Dermis microvascular lymphatic vessel endothelial cell (primary cell): ENCODE measurements at regions not wholly inside any gene's neighbourhood (a gene's known extent, or its start where the extent isn't known, plus 50 kb on each side); places are given as distances from the start of the nearest gene placed in this dataset.
"Not testable (repeated sequence)": the region's sequence is repeated elsewhere in the genome, so short reads cannot be mapped to it uniquely, and the experiment has no call there.

ENCODE experiments used
- DNase-seq, 2 donors: peaks; one replicate each; pipeline versions ENCODE4 v3.0.0 to v3.0.0-alpha.2; 2010; ENCODE audit warnings: low read depth in 2 of 2

DNA sequence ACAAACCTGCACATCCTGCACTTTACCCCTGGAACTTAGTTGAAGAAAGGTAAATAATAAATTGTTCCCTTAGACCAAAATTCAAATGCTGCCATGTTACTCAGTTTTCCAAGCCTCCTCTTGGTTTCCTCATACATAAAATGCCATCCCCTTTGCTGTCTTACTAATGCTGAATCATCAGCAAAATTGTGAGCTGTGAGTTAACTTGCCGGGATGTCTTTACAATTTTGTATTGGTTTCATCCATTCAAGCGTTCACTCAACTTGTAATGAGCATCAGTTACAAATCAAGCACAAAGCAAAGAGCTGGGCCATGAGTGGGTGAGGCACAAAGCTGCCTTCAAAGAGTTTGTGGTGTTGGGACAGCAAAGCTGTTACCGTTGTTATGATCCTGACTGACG, 395.8 kb upstream of the ZMIZ1 start:
- DNase-seq = no peak

DNA sequence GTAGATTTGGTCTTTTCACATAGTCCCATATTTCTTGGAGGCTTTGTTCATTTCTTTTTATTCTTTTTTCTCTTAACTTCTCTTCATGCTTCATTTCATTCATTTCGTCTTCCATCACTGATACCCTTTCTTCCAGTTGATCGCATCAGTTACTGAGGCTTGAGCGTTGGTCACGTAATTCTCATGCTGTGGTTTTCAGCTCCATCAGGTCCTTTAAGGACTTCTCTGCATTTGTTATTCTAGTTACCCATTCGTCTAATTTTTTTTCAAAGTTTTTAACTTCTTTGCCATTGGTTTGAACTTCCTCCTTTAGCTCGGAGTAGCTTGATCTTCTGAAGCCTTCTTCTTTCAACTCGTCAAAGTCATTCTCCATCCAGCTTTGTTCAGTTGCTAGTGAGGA, 387.6 kb upstream of the ZMIZ1 start:
- not testable (repeated sequence) for DNase-seq

DNA sequence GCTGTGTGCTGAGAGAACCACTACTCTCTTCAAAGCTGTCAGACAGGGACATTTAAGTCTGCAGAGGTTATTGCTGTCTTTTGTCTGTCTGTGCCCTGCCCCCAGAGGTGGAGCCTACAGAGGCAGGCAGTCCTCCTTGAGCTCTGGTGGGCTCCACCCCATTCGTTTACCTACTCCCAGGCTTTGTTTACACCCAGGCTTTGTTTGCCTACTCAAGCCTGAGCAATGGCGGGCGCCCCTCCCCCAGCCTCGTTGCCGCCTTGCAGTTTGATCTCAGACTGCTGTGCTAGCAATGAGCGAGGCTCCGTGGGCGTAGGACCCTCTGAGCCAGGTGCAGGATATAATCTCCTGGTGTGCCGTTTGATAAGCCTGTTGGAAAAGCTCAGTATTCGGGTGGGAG, 386.8 kb upstream of the ZMIZ1 start:
- not testable (repeated sequence) for DNase-seq

DNA sequence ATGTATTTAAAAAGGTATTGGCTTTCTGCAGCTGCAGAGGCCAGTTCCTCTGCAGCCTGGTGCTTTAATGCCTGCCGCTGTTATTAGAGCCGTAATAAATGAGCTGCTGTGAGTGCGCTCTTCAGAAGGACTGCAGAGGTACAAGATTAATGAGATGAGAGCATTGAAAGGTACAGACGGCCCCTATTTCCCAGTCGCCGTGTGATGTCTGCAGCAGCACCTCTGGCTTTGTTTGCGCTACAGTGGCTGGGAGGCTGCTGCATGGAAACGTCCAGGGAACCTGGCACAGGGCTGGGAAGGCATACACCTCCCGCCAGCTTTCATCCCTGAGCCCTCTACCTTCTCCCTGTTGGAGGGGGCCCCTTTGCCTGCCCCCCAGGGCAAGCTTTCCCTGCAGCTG, 383.8 kb upstream of the ZMIZ1 start:
- DNase-seq = no peak

DNA sequence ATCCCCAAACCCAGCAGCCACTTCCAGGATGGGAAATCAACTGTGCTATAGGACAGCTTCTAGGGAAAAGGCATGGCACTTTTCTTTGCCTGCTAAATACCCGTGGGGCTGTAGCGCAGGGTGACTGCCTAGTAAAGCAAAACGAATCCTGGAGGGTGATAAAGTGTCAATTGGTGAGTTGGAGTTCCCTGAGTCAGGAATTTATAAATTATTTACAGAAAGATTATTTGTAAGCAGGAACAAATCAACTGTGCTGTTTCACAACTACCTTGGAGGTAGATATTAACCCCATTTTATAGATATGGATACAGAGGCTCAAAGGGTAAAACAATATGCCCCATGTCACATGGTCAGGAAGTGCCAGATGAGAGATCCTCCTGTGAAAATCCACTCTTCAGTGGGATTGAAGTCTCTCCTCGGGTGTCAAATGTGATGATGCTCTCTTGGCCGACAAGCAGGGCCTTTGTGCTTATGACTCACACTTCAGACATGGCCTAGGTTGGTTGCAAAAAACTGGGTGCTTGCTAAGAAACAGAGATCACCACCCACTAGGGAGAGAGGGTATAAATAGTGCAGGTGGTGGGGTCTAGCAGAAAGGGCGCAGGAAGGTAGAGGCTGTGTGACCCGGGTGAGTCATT, 383.2 kb upstream of the ZMIZ1 start:
- no peak for DNase-seq

DNA sequence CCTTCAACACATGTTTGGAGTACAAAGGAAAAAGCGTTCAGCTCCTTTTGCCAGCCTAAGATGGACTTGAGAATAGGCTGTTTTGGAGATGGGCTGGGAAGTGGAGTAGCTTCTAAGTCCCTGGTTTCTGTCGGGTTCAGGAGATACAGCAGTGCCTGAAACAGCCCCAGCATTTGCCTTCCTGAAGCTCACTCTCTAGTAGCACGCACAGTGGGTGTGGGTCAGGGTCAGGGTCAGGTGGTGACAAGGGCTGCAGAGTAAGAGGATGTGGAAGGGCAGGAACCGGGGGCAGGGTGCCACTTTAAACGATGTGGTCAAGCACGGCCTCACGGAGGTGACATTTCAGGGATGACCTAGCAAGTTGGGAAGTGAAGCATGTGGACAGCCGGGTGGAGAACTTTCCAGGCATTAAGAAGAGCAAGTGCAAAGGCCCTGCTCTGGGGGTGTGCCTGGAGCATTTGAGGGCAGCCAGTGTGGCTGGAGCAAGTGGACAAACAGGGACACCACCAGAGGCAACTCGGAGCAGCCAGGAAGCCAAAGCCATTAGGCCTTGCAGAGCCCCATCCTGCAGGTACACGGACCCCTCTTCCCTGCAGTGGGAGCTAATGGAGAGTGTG, 382.2 kb upstream of the ZMIZ1 start:
- no peak for DNase-seq

DNA sequence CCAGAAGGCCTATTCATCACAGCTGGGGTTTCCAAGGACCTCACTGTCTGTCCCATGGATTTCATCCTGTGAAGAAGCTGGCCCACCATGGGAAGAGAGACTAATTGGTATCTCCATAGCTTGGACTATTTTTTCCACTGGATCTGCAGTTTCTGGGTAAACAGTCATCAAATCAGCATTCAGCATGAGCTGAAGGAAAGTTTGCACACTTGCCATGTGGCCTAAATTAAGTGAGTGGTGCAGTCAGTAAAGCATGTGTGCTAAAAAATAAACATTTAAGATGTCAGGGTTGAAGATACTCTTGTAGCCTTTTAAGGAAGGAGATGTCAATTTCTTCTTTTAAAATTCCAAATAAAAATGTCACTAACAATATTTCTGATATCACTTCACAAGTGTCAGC, 381.1 kb upstream of the ZMIZ1 start:
- no peak for DNase-seq

DNA sequence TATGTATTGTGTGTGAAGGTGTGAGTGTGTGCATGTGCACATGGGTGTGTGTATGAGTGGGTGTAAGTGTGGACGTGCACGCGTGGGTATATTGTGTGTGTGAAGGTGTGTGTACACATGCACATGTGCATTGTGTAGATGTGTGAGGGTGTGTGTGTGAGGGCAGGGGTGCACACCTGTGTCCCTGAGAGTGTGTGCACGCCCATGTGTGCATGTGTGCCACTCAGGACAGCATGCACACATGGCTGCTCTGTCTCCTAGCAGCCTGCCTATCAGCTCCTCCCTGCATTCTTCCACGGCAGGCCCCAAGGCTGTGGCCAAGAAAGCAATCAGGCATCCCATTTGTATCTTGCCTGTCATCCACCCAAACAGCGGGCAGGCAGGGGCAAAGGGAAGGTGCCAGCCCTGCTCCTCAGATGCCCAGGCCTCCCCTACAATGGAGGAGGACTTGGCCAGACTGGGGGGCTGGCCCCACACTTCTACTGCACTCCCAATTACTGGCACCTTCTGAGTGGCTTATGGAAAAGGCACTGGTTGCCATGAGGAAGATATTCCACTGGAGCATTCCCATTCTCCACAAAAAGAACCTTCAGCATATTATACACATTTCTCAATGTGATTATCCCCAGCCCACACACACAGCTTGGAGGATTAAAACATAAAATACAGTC, 380.4 kb upstream of the ZMIZ1 start:
- no peak for DNase-seq

DNA sequence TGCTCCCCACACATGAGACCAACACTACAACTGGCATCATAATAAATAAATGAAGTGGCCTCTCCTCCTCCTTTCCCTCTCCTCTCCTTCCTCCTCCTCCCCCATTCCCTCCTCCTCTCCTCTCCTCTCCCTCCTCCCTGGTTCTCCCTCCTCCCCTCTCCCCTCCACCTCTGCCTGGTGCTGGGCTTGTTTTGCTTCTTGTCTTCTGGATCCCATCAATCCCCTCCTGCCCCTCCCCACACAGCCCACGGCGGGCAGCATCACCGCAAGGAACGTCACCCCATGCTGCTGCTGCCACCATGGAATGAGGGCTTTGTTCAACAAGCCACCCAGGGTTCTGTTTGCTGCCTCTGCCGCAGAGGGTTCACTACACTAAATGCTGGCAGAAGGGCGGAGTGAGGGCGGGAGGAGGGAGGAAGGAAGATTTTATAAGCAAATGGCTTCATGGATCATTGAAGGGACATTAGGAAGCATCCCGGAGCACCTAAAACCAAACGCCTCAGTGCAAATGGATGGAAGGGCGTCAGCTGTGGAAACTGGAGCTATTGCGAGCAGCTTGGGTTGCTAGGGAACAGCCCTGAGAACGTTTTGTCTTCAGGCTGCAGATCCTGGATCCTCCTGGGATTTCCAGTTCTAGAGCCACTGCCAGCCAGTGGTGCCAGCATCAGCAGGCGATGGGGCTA, 379.7 kb upstream of the ZMIZ1 start:
- no peak for DNase-seq

DNA sequence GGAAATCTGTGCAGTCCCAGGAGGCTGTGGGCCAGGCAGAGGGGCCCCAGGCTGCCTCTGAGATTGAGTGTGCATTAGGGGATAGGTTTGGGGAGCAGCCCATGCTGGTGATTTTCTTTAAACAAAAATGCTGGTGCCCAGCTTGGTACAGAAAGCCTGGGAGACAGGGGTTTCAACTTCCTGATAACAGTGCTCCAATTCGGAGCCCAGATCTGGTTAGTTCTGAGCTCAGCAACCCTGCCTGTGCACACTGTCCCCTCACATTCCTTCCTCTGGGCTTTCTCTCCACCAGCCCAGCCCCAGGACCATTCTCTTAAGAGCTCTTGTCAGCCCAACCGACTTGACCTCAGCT, 379.2 kb upstream of the ZMIZ1 start:
- no peak for DNase-seq

DNA sequence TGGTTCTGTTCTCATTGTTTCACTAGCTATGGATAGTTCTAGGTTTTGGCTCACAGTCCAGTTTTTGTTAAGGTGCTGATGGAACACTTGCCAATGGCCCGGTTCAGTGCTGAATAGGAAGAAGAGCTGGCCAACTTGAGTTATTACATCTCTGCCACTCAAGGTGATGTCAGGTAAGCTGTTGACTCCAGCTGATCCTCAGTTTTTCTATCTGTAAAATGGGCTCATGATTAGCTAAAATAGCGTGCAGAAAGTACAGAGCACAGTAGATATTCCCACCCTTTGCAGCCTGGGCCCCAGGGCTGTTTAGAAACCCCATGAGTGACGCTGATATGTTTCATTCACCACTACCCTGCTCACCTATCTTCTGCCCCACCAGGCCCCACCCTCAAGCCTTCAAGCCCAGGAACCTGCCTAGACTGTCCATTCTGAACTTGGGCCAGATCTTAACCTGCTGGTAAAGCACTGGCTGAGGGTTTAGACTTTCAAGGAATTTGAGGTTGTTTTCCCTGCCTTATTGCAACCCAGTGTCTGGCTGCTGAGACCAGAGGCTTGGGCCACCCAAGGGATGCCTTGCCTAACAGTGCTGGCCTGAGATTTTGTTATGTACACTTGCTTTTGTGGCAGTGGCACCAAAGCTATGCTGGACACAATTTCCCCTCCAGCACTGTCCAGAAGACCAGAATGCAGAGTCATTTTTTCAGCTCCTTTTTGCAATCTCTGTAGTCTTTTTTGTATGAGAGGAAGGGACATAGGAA, 378.2 kb upstream of the ZMIZ1 start:
- no peak for DNase-seq

DNA sequence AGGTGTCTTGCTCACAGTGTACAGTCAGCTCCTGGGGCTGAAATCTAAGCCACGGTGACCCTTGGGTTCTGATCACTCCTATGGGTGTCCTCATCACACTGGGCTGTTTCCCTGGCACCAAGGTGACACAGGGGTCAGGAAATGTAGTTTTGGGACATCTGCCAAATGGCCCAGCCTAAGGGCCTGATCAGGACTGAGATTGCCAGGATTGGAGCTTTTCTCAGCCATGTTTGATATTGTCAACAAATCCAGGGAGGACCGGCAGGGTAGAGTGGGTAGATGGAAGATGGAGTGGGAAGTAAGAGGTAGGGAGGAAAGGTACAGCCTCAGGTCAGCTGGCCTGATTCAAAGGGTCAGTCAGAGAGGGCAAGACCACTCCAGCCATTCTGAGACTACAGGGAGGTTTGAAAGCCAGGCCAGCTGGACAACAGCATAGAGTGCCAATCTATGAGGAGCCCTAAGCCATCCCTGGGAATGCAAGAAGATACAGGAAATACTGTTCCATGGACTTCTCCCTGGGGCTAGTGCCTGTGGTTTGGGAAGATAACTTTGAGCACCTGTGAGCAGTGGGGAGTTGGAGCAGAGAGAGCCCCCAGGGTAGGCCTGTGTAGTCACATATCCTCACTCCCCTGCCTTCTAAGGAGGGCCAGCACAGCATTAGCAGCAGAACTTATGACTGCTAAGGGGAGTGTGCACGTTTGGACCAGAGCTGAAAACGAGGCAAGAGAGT, 377.3 kb upstream of the ZMIZ1 start:
- DNase-seq = no peak

DNA sequence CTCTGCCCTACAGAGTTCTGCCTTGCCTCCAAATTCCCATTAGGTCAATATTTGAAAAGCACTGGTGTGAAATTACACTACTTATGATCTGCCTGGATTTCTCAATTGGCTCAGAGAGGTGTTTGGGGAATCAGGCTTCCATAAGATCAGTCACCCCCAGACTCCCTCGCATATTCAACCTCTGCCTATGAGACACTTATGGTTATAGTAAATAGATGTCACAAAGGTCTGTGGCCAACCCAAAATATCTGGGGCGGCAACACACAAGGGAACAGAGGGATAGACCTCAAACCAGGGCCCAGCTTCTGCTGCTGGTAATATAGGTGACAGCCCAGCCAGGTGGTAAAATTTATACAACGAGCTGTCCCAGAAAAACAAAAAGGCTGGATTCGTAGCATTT, 376.7 kb upstream of the ZMIZ1 start:
- no peak for DNase-seq

DNA sequence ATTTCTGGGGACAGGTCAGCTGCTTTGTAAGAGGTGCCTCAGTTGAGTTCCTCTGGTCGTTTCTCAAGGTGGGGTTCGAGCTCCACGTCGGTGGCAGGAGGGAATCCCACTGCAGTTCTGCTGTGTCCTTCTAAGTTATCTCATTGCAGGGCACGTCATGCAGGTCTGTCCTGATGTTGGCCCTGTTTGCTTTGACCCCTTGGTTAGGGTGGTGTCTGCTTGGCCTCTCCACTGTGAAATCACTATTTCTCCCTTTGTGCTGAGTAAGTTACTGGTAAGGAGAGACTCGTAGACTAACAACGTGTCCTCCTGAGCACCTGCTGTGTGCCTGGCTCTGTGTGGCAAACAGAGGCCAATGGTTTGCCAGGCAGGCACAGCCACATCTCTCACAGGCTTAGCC, 372.9 kb upstream of the ZMIZ1 start:
- DNase-seq = no peak

DNA sequence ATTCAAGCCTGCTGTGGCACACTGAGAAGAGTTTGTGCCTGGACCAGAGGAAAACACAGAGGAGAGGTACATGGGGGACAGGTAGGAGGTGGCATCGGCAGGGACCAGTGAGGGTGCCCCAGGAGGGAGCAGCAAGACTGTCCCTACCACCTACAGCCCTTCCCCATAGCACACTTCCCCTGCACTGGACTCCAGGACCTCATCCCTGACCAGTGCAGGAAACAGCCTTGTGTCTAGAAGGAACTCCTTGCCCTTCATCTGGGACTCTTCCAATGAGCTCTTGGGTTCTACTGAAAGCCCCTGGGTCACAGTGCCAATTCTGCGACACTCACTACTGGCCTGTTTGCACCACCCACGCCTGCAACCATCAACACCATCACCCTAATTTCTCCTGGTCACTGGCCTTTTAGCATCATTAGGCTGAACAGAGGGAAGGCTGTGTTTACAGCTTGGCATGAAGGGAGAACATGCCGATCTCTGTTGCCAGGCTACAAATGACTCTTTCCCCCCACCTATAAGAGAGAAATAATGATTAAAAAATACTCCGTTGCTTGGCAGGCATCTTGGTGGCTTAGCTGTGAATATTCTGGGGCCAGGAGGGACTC, 371.9 kb upstream of the ZMIZ1 start:
- DNase-seq = no peak

DNA sequence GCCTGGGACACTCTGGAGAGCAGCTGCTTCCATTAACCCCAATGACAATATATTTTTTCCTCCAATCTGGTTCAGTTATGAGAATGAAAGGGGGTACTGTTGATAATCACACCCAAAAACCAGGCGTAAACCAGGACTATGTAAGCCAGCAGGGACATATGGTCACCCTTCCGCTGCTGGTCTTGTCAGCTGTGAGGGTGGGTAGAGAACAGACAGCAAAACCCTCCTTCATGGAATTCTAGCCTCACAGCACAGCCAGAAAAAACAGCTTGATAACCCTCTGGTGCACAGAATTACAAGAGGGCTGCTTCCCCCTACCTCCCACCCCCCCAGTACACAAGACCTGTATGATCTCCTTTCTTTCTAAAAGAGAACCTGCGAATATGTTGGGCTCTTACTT, 368.8 kb upstream of the ZMIZ1 start:
- no peak for DNase-seq

DNA sequence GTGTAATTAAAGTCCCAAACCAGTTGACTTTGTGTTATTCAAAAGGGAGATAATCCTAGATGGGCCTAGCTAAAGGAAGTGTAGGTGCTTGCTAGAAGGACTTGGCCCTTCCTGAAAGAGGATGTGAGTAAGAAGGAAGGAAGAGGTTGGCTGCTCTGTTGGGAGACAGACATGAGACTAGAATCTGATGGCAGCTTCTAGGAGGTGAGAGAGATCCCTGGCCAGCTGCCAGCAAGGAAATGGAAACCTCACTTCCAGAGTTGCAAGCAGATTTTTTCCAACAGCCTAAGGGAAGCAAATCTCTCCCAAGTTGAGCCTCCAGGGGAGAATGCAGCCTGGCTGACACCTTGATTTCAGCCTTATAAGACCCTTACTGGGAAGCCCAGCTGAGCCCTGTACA, 368.4 kb upstream of the ZMIZ1 start:
- peak in 1 of 2 donors; percentile 72 for DNase-seq

DNA sequence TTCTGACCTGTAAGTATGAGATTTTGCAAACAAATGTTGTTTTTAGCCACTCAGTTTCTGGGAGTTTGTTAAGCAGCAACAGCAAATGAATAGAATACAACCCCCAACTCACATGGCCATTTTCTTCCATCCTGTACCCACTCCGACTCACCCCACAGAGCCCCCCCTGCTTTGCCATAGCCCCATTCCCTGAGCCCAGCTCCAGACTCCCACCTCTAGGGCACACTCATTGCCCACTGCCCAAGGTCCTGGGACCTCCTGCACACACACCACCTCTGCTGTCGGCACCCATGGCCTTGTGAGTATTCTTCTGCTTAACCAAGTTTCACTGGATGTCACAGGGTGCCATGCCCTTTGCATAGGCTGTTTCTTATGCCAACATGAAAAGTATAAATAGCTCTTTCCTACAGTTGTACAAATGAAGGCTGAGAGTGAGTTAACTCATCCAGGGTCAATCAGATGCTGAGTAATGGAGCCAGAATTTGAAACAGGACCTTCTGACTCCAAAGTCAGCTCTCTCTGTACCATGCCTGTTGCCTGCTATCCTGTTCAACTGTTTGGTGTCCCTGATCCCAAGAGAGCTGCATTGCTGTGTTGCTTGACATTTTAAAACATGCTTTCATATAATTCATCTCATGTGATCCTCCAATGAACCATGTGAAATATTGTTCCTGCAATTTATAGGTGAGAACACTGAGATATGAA, 367.8 kb upstream of the ZMIZ1 start:
- no peak for DNase-seq

DNA sequence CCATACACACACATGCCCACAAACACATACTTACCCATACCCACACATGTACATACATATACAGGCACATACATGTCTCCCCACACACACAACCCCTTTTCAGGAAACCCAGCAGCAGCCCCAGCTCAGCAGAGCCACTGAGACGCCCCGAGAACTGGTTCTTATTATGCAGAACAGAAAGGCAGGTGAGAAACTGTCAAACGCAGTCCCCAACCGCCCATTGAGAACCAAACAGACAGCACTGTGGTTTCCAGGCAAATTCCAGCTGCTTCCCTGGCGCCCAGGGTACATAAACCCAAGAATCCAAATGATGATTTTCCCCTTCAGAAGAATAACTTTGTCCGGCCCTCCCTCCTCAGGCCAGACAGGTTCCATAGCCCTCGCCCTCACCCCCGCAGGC, 366.6 kb upstream of the ZMIZ1 start:
- no peak for DNase-seq

DNA sequence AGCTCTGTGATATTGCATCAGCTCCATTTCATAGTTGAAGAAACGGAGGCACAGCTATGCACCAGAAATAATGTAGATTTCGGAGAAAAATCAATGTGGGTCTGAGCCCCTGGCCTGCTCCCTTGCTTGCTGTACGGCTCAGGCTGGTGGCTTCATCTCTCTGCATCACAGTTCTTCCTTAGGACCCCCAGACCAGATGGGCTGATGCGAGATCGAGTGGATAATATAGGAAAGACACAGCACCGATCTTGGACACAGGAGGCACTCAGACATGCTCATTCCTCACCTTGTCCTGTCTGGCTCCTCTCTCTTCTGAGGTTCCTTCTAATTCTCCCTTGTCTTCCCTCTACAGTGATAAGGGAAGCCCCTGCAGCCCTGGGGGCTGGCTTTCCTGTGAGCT, 365.9 kb upstream of the ZMIZ1 start:
- DNase-seq = no peak
